B cell (primary cell): ENCODE measurements at regions not wholly inside any gene's neighbourhood (a gene's known extent, or its start where the extent isn't known, plus 50 kb on each side); places are given as distances from the start of the nearest gene placed in this dataset.

Experiments
- EZH2 ChIP-seq: IDR thresholded peaks from 2 replicates; pipeline ENCODE4 v1.6.1; 2012; ENCODE audit warnings: borderline replicate concordance, low read depth, mild to moderate bottlenecking, moderate library complexity, low read length; ENCODE audit not compliant: insufficient read depth, poor library complexity, severe bottlenecking
- TF ChIP-seq, protein P1 (sequence below): fragments of 200-600 bp; IDR thresholded peaks from one replicate; pipeline ENCODE4 v1.8.0; 2022; ENCODE audit warnings: antibody characterized with exemption, mild to moderate bottlenecking

- TF ChIP-seq, protein P1, sequence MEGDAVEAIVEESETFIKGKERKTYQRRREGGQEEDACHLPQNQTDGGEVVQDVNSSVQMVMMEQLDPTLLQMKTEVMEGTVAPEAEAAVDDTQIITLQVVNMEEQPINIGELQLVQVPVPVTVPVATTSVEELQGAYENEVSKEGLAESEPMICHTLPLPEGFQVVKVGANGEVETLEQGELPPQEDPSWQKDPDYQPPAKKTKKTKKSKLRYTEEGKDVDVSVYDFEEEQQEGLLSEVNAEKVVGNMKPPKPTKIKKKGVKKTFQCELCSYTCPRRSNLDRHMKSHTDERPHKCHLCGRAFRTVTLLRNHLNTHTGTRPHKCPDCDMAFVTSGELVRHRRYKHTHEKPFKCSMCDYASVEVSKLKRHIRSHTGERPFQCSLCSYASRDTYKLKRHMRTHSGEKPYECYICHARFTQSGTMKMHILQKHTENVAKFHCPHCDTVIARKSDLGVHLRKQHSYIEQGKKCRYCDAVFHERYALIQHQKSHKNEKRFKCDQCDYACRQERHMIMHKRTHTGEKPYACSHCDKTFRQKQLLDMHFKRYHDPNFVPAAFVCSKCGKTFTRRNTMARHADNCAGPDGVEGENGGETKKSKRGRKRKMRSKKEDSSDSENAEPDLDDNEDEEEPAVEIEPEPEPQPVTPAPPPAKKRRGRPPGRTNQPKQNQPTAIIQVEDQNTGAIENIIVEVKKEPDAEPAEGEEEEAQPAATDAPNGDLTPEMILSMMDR: no peak
- TF ChIP-seq EZH2: no peak
Observed at GRCh38 chr4:8781641-8782040, 90.0 kb downstream of the HMX1 start.
